ENCODE measurements at regions not wholly inside any gene's neighbourhood (a gene's known extent, or its start where the extent isn't known, plus 50 kb on each side); places are given as distances from the start of the nearest gene placed in this dataset.

DNA sequence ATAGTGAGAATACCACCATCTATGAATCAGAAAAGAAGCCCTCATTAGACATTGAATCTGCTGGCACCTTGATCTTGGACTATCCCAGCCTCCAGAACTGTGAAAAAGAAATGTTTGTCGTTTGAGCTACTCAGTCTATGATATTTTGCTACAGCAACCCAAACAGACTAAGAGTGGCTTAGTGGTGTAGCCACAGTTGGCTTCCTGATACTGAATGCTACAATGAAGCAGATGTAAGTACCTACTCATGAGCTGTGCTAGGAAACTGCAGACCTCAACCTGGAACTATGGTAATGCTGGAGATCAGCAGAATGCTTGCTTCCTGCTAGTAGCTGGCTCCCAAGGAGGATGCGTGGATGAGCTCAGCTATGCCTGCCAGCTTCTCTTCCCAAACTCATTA lies 268.6 kb upstream of the CRY1 start:
- H3K9me3 Mint-ChIP-seq, result peaks cover 17% of the 10 kb centered on the region
- TF ChIP-seq, protein P1, sequence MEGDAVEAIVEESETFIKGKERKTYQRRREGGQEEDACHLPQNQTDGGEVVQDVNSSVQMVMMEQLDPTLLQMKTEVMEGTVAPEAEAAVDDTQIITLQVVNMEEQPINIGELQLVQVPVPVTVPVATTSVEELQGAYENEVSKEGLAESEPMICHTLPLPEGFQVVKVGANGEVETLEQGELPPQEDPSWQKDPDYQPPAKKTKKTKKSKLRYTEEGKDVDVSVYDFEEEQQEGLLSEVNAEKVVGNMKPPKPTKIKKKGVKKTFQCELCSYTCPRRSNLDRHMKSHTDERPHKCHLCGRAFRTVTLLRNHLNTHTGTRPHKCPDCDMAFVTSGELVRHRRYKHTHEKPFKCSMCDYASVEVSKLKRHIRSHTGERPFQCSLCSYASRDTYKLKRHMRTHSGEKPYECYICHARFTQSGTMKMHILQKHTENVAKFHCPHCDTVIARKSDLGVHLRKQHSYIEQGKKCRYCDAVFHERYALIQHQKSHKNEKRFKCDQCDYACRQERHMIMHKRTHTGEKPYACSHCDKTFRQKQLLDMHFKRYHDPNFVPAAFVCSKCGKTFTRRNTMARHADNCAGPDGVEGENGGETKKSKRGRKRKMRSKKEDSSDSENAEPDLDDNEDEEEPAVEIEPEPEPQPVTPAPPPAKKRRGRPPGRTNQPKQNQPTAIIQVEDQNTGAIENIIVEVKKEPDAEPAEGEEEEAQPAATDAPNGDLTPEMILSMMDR (IDR thresholded peaks at IDR 0.05), result no peak

DNA sequence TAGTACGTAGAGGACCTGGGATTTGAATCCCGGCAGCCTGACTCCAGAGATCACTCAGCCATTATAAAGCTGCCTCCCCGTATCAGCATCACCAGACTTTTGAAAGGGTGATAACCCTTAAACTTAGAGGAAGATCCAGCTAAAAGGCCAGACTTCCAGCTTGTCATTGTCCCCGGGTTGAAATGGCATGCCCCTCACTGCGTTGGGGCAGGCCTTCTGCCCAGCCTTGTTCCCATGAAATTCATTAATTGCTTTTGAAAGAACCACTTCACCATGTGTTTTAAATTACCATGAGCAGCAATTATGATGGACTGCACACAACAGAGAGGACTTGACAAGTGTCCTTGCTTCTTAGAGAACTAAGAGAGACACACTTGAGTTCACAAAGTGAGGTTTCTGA lies 269.6 kb upstream of the CRY1 start:
- H3K27ac Mint-ChIP-seq, result no peak overlapping the region
- H3K4me3 Mint-ChIP-seq, result no peak overlapping the region
- TF ChIP-seq, protein P1 (IDR thresholded peaks at IDR 0.05), result no peak

More for the DNA sequence above, 268.6 kb upstream of the CRY1 start:
- no peaks in the 10 kb centered on the region for H3K36me3 Mint-ChIP-seq (ENCODE audit: low read depth)
- H3K4me1 Mint-ChIP-seq (ENCODE audit: low read depth), result 0 out of 2 replicates have a peak, but pooled peaks cover 4% of the 10 kb centered on the region
- no peak for DNase-seq
- H3K4me3 Mint-ChIP-seq, result no peak overlapping the region
- no peak overlapping the region for H3K27ac Mint-ChIP-seq
- H3K27me3 Mint-ChIP-seq (ENCODE audit: insufficient read depth), result peaks cover 3% of the 10 kb centered on the region; the same call in 1 of the 2 replicates

DNA sequence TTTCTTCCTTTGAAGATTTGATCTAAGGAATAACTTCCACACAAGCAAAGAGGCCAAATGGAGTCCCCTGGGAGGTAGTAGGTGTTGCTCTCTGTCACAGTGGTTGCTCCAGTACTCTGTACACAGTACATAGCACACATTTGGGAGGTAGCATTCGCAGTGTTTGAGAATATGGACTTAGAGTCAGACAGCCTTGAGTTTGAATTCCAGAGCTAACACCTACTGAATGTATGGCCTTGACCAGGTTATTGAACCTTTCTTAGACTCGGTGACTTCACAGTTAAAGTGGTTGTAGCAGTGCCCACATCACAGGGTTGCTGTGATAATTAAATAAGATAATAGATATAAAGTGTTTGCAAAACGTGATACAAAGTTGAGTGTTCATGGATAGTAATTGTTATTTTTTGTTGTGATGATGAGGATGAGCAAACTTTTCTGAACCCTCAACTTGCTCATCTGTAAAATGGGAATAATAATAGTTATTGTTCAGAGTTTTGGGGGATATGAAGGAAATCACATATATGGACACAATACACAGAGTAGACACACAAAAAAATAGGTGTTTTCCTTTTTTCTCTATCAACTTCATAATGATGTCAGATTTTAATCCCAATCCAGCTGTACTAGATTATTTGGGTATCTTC lies 271.6 kb upstream of the CRY1 start:
- Mint-ChIP-seq H3K27ac (no peak overlapping the region), H3K36me3 (ENCODE audit: low read depth) (no peaks in the 10 kb centered on the region), H3K9me3 (peaks cover 7% of the 10 kb centered on the region), H3K27me3 (ENCODE audit: insufficient read depth) (peaks cover 3% of the 10 kb centered on the region; the same call in 1 of the 2 replicates), H3K4me3 (no peak overlapping the region), H3K4me1 (ENCODE audit: low read depth) (no peaks in the 10 kb centered on the region)
- TF ChIP-seq, protein P1 (IDR thresholded peaks at IDR 0.05), result no peak
- DNase-seq, result no peak

More for the DNA sequence above, 269.6 kb upstream of the CRY1 start:
- H3K36me3 Mint-ChIP-seq (ENCODE audit: low read depth), result no peaks in the 10 kb centered on the region
- peaks cover 13% of the 10 kb centered on the region for H3K9me3 Mint-ChIP-seq
- H3K27me3 Mint-ChIP-seq (ENCODE audit: insufficient read depth), result peaks cover 3% of the 10 kb centered on the region; the same call in 1 of the 2 replicates
- 0 out of 2 replicates have a peak, but pooled peaks cover 4% of the 10 kb centered on the region for H3K4me1 Mint-ChIP-seq (ENCODE audit: low read depth)
- DNase-seq, result no peak

DNA sequence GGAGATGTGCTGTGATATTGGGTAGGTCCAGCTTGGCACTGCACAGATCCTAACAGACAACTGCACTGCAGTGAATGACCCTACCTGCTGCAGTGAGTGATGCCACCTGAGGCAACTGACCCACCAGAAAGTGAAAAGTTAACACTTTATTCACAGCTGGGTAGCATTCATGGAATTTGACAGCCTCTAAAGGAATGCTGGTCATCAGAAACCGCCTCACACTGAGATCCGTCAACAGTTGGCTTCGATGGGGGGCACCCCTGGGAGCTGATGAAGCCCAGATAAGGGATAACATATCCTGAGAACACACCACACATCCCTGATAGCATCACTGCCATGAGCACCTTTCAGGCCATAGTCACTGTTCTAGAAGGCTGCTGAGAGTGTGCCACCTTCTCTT lies 272.4 kb upstream of the CRY1 start:
- TF ChIP-seq, protein P1 (IDR thresholded peaks at IDR 0.05), result no peak
- Mint-ChIP-seq H3K27me3 (ENCODE audit: insufficient read depth) (peaks cover 3% of the 10 kb centered on the region; the same call in 1 of the 2 replicates), H3K4me3 (no peak overlapping the region)

DNA sequence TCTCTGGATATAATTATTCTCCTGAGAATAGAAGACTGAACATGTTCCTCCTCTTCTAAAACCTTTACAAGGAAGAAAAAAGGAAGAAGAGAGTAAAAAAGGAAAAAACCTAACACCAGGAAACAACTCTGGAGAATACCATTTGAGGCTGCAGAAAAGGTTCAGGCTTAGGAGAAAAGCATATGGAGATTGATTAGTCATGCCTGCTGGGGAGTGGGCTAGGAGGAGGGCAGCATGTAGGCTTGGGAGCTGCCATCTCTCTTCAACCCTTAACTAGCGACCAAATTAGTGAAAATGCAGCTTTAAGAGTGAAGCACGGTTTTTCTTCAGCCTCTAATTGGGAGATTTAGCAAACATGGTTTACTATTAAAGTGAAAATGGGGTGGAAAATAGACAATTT lies 273.0 kb upstream of the CRY1 start:
- Mint-ChIP-seq H3K4me3 (no peak overlapping the region), H3K27me3 (ENCODE audit: insufficient read depth) (peaks cover 3% of the 10 kb centered on the region; the same call in 1 of the 2 replicates), H3K4me1 (ENCODE audit: low read depth) (no peaks in the 10 kb centered on the region), H3K36me3 (ENCODE audit: low read depth) (no peaks in the 10 kb centered on the region), H3K27ac (no peak overlapping the region), H3K9me3 (peaks cover 8% of the 10 kb centered on the region; the same call in 1 of the 2 replicates)
- no peak for DNase-seq
- TF ChIP-seq, protein P1 (IDR thresholded peaks at IDR 0.05), result no peak

More for the DNA sequence above, 272.4 kb upstream of the CRY1 start:
- no peak for DNase-seq
- no peaks in the 10 kb centered on the region for H3K4me1 Mint-ChIP-seq (ENCODE audit: low read depth)
- H3K9me3 Mint-ChIP-seq, result peaks cover 8% of the 10 kb centered on the region; the same call in 1 of the 2 replicates
- H3K27ac Mint-ChIP-seq, result no peak overlapping the region
- no peaks in the 10 kb centered on the region for H3K36me3 Mint-ChIP-seq (ENCODE audit: low read depth)
